ENCODE measurements at regions not wholly inside any gene's neighbourhood (a gene's known extent, or its start where the extent isn't known, plus 50 kb on each side); places are given as distances from the start of the nearest gene placed in this dataset.
A peak's percentile ranks its signal among the peaks of the same experiment; 100 is the strongest.

DNA sequence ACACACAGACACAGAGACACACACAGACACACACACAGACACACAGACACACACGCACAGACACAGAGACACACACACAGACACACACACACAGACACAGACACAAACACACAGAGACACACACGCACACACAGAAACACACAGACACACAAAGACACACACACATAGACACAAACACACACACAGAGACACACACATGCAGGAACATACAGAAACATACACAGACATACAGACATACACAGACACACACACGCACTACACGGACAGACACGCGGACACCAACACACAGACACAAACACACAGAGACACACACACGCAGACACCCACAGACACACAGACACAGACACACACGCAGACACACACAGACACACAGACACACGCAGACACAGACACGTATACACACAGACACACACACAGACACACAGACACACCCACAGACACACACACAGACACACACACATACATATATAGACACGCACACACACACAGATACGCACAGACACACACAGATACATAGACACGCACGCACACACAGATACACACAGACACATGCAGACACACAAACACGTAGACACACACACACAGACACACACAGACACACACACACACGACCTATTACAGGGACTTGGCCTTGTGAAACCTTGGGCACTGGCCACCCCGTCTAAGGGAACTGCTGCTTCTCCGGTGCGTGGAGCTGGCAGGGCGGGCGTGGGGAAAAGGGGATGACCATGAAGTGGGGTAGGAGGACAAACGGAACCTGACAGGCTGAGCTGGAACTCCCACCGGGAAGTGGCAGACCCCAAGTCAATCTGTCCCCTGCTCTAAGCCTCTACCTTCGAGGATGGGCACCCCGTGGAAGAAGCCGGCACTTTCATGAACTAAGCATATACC, 211.4 kb downstream of the TFCP2L1 start:
- ChIA-PET CTCF (interaction anchor here (2.0 to 13.7 kb wide), 2 partner anchors 376 to 730 kb away, joined by 5 to 251 read pairs; no protein-coding TSS in a partner anchor), POLR2A (no interaction called here)
- Histone ChIP-seq H3K9ac (replicated peaks; ENCODE audit: extremely low read depth, insufficient read depth, low read length) (no peak overlapping the region), H3K9me3 (replicated peaks; ENCODE audit: control insufficient read depth, insufficient read depth, low read length) (no peaks in the 10 kb centered on the region), H3K4me1 (ENCODE audit: control insufficient read depth, extremely low read depth, insufficient read depth, low read length) (peaks cover 4% of the 10 kb centered on the region), H3K36me3 (ENCODE audit: control insufficient read depth in 2 of 2, extremely low read depth in 1 of 2, insufficient read depth in 2 of 2, low read length in 2 of 2) (no peaks in the 10 kb centered on the region), H3K27me3 (ENCODE audit: control insufficient read depth in 2 of 2, insufficient read depth in 2 of 2, low read length in 2 of 2) (peaks cover 7 to 9% of the 10 kb centered on the region in 2 experiments), H3K9me1 (replicated peaks; ENCODE audit: control insufficient read depth, extremely low read depth, insufficient read depth, low read length) (no peaks in the 10 kb centered on the region), H3K27ac (ENCODE audit: insufficient read depth, low read depth, low read length) (no peak overlapping the region), H3K4me2 (ENCODE audit: insufficient read depth, low read length) (no peak overlapping the region), H4K20me1 (replicated peaks; ENCODE audit: control insufficient read depth, extremely low read depth, insufficient read depth, low read length) (no peaks in the 10 kb centered on the region), H3K4me3 (replicated peaks in 1 of 3; ENCODE audit: insufficient read depth in 1 of 3, low read depth in 1 of 3, low read length in 3 of 3) (no peak overlapping the region), H3K79me2 (ENCODE audit: control insufficient read depth, insufficient read depth, low read length) (no peaks in the 10 kb centered on the region), H2AFZ (ENCODE audit: low read depth, low read length) (no peak overlapping the region)
- FAIRE-seq: no peak
- intact Hi-C loops (cut with micrococcal nuclease): loop anchor here (1.0 to 5.0 kb wide), 4 partner anchors 18 to 206 kb away; no protein-coding TSS in a partner anchor
- no TSS peak for BruUV-seq (replicated peaks)
- TF ChIP-seq POLR2AphosphoS5 (IDR thresholded peaks at IDR 0.05; ENCODE audit: insufficient read depth, low read depth, low read length): no peak
- dilution Hi-C loops (cut with MboI; ENCODE audit: extremely low pct_ligation_motif_present, low sequenced_read_pairs): no loop called here
- DNase-seq (ENCODE audit: low read depth, low spot score): no peak

DNA sequence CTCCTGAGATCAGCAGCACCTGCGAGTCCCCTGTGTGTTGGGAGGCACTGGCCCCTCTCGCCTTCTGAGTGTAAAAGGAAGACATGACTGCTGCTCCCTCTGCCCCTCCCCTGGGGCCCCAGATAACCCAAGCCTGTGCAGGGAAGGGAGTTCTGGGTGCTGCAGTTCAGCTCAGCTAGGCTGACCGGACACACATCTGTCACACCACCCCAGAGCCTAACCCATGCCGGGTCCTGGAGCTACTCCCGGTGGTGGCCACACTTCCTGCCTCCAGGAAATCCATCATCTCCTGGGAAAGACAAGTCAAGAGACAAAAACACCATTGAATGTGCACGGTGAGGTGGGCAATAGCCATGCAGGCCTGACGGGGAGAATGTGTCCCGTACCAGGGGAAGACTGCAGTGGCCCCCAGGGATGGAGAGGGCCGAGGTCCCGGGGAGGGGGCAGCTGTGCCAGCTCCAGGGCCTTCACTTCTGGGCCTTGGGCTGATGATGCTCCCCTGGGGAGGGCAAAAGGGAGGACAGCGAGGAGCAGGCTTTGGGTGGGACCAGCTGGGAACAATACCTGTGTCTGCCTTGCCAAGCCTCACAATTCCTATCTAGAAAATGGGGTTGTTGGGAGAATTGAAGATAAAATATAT, 210.6 kb downstream of the TFCP2L1 start:
- dilution Hi-C loops (cut with MboI; ENCODE audit: extremely low pct_ligation_motif_present, low sequenced_read_pairs): no loop called here
- H3K9ac ChIP-seq (replicated peaks; ENCODE audit: extremely low read depth, insufficient read depth, low read length): no peak overlapping the region
- CTCF ChIA-PET: interaction anchor here (1.0 to 13.7 kb wide), 13 partner anchors 10 to 731 kb away, joined by 3 to 251 read pairs (median 4); partner anchors contain the start of gene GLI2
- H3K4me3 ChIP-seq (replicated peaks in 1 of 3; ENCODE audit: insufficient read depth in 1 of 3, low read depth in 1 of 3, low read length in 3 of 3): no peak overlapping the region
- H3K27me3 ChIP-seq (ENCODE audit: control insufficient read depth in 2 of 2, insufficient read depth in 2 of 2, low read length in 2 of 2): peaks cover 9% of the 10 kb centered on the region in 2 experiments
- no peaks in the 10 kb centered on the region for H3K79me2 ChIP-seq (ENCODE audit: control insufficient read depth, insufficient read depth, low read length)
- H4K20me1 ChIP-seq (replicated peaks; ENCODE audit: control insufficient read depth, extremely low read depth, insufficient read depth, low read length): no peaks in the 10 kb centered on the region
- no peak for DNase-seq (ENCODE audit: low read depth, low spot score)
- no peak overlapping the region for H3K27ac ChIP-seq (ENCODE audit: insufficient read depth, low read depth, low read length)
- FAIRE-seq: peak; percentile 35
- no peak overlapping the region for H2AFZ ChIP-seq (ENCODE audit: low read depth, low read length)
- H3K9me1 ChIP-seq (replicated peaks; ENCODE audit: control insufficient read depth, extremely low read depth, insufficient read depth, low read length): no peaks in the 10 kb centered on the region
- no peaks in the 10 kb centered on the region for H3K36me3 ChIP-seq (ENCODE audit: control insufficient read depth in 2 of 2, extremely low read depth in 1 of 2, insufficient read depth in 2 of 2, low read length in 2 of 2)
- H3K4me2 ChIP-seq (ENCODE audit: insufficient read depth, low read length): no peak overlapping the region
- BruUV-seq (replicated peaks): no TSS peak
- TF ChIP-seq, protein P1, sequence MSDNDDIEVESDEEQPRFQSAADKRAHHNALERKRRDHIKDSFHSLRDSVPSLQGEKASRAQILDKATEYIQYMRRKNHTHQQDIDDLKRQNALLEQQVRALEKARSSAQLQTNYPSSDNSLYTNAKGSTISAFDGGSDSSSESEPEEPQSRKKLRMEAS (IDR thresholded peaks at IDR 0.05; ENCODE audit: insufficient read depth, insufficient read length): no peak
- TF ChIP-seq, protein P2, sequence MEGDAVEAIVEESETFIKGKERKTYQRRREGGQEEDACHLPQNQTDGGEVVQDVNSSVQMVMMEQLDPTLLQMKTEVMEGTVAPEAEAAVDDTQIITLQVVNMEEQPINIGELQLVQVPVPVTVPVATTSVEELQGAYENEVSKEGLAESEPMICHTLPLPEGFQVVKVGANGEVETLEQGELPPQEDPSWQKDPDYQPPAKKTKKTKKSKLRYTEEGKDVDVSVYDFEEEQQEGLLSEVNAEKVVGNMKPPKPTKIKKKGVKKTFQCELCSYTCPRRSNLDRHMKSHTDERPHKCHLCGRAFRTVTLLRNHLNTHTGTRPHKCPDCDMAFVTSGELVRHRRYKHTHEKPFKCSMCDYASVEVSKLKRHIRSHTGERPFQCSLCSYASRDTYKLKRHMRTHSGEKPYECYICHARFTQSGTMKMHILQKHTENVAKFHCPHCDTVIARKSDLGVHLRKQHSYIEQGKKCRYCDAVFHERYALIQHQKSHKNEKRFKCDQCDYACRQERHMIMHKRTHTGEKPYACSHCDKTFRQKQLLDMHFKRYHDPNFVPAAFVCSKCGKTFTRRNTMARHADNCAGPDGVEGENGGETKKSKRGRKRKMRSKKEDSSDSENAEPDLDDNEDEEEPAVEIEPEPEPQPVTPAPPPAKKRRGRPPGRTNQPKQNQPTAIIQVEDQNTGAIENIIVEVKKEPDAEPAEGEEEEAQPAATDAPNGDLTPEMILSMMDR (IDR thresholded peaks at IDR 0.05; ENCODE audit: extremely low read depth in 1 of 2, insufficient read depth in 1 of 2, low read depth in 1 of 2, low read length in 2 of 2): no peak
- TF ChIP-seq FOS (IDR thresholded peaks at IDR 0.05; ENCODE audit: borderline replicate concordance, insufficient read depth, low read length) (no peak), GATA2 (IDR thresholded peaks at IDR 0.05; ENCODE audit: insufficient read depth, insufficient read length, low read depth, low read length) (no peak), POLR2A (IDR thresholded peaks at IDR 0.05; ENCODE audit: low read depth, low read length) (no peak), EZH2 (IDR thresholded peaks at IDR 0.05; ENCODE audit: borderline replicate concordance, low read depth, low read length, severe bottlenecking) (no peak), JUN (IDR thresholded peaks at IDR 0.05; ENCODE audit: borderline replicate concordance, insufficient read depth, insufficient read length, low read depth) (no peak), MYC (IDR thresholded peaks at IDR 0.05; ENCODE audit: low read depth, low read length) (no peak), POLR2AphosphoS5 (IDR thresholded peaks at IDR 0.05; ENCODE audit: insufficient read depth, low read depth, low read length) (no peak)
- H3K4me1 ChIP-seq (ENCODE audit: control insufficient read depth, extremely low read depth, insufficient read depth, low read length): peaks cover 4% of the 10 kb centered on the region
- no peaks in the 10 kb centered on the region for H3K9me3 ChIP-seq (replicated peaks; ENCODE audit: control insufficient read depth, insufficient read depth, low read length)
- intact Hi-C loops (cut with micrococcal nuclease): loop anchor here (2.0 to 5.0 kb wide), 3 partner anchors 117 to 207 kb away; no protein-coding TSS in a partner anchor
- POLR2A ChIA-PET: interaction anchor here (0.6 to 1.1 kb wide), 4 partner anchors 157 to 574 kb away, joined by 3 to 4 read pairs (median 3); partner anchors contain the start of gene RNU4ATAC
